GM19463 (cell line): ENCODE measurements at regions not wholly inside any gene's neighbourhood (a gene's known extent, or its start where the extent isn't known, plus 50 kb on each side); places are given as distances from the start of the nearest gene placed in this dataset.

Experiments
- ATAC-seq: cut with Tn5 transposase; IDR thresholded peaks from one replicate; pipeline ENCODE4 v1.9.1; 2021; ENCODE audit warnings: mild to moderate bottlenecking, moderate library complexity; ENCODE audit not compliant: unreplicated experiment

GRCh38 chr1:201653883-201654282 lies 115.0 kb downstream of the NAV1 start:
- no peak for ATAC-seq

- ATAC-seq: no peak
Observed at GRCh38 chr1:201655243-201655642, 116.3 kb downstream of the NAV1 start.

GRCh38 chr1:201655910-201656309 lies 117.0 kb downstream of the NAV1 start:
- no peak for ATAC-seq

- no peak for ATAC-seq
Observed at GRCh38 chr1:201656311-201657032, 117.5 kb downstream of the NAV1 start.

- no peak for ATAC-seq
Observed at GRCh38 chr1:201659572-201659971, 120.6 kb downstream of the NAV1 start.

GRCh38 chr1:201660931-201661822 lies 122.2 kb downstream of the NAV1 start:
- no peak for ATAC-seq

GRCh38 chr1:201661823-201662359 lies 123.0 kb downstream of the NAV1 start:
- ATAC-seq: no peak

GRCh38 chr1:201662646-201663045 lies 123.7 kb downstream of the NAV1 start:
- ATAC-seq: no peak

GRCh38 chr1:201663491-201664113 lies 124.7 kb downstream of the NAV1 start:
- no peak for ATAC-seq

- no peak for ATAC-seq
Observed at GRCh38 chr1:201665036-201665435, 126.1 kb downstream of the NAV1 start.

GRCh38 chr1:201666102-201666501 lies 127.2 kb downstream of the NAV1 start:
- ATAC-seq: no peak

- ATAC-seq: no peak
Observed at GRCh38 chr1:201666645-201667044, 127.7 kb downstream of the NAV1 start.

- no peak for ATAC-seq
Observed at GRCh38 chr1:201667479-201667878, 128.6 kb downstream of the NAV1 start.

- ATAC-seq: no peak
Observed at GRCh38 chr1:201670517-201670916, 131.6 kb downstream of the NAV1 start.

- ATAC-seq: no peak
Observed at GRCh38 chr1:201672685-201673084, 133.8 kb downstream of the NAV1 start.

- ATAC-seq: no peak
Observed at GRCh38 chr1:201673093-201673492, 134.2 kb downstream of the NAV1 start.

- no peak for ATAC-seq
Observed at GRCh38 chr1:201673915-201674314, 135.0 kb downstream of the NAV1 start.

- ATAC-seq: no peak
Observed at GRCh38 chr1:201675143-201675542, 136.2 kb downstream of the NAV1 start.

GRCh38 chr1:201676197-201676596 lies 137.3 kb downstream of the NAV1 start:
- ATAC-seq: no peak

GRCh38 chr1:201676641-201677040 lies 137.7 kb downstream of the NAV1 start:
- ATAC-seq: no peak
